ENCODE measurements at regions not wholly inside any gene's neighbourhood (a gene's known extent, or its start where the extent isn't known, plus 50 kb on each side); places are given as distances from the start of the nearest gene placed in this dataset.

GRCh38 chr19:27775395-27775794 is 1437.6 kb downstream of the UQCRFS1 start:
- DNase-seq (ENCODE audit: low read depth), result no peak

DNA sequence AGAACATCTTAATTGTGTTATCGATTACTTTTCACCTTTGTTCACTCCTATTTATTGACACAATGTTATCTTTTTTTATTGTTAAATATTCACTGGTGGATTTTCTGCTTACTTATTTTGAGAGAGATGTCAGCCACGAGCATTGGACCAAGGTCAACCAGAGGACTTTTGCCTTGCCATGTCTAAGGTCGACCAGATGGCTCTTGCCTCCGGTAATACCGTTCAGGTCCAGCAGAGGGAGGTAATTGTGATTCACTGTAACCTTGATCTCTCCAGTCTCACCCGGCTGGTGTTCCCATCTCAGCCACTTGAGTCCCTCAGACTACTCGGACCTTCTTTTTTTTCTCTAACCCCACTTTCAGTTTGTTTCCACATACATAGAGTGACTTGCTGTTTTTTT is 1438.1 kb downstream of the UQCRFS1 start:
- DNase-seq (ENCODE audit: low read depth), result no peak

- no peak for DNase-seq (ENCODE audit: low read depth)
These were observed 1438.6 kb downstream of the UQCRFS1 start for GRCh38 chr19:27774337-27774736.

DNA sequence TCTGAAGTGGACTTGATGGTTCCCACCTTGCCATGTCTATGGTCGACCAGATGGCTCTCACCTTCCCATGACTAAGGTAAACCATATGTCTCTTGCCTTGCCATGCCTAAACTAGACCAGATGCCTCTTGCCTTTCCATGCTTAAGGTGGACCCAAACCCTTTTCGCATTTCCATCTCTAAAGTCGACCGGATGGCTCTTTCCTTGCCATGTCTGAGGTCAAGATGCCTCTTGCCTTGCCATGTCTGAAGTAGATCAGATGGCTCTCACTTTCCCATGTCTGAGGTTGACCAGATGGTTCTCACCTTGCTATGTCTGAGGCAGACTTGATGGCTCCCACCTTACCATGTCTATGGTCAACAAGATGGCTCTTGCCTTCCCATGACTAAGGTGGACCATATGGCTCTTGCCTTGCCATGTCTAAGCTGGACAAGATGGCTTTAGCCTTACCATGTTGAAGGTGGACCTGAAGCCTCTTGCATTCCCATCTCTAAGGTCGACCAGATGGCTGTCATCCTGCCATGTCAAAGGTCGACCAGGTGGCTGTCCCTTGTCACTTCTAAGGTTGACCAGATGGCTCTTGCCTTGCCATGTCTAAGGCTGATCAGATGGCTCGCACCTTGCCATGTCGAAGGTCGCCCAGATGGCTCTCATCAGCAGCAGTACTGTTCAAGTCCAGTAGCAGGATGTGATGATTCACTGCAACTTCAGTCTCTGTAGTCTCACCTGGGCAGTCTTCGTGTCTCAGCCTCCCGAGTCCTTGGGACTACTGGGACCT is 1439.4 kb downstream of the UQCRFS1 start:
- no peak for DNase-seq (ENCODE audit: low read depth)

- DNase-seq (ENCODE audit: low read depth), result no peak
These were observed 1440.9 kb downstream of the UQCRFS1 start for GRCh38 chr19:27772059-27772458.

- no peak for DNase-seq (ENCODE audit: low read depth)
These were observed 1442.9 kb downstream of the UQCRFS1 start for GRCh38 chr19:27770095-27770494.

DNA sequence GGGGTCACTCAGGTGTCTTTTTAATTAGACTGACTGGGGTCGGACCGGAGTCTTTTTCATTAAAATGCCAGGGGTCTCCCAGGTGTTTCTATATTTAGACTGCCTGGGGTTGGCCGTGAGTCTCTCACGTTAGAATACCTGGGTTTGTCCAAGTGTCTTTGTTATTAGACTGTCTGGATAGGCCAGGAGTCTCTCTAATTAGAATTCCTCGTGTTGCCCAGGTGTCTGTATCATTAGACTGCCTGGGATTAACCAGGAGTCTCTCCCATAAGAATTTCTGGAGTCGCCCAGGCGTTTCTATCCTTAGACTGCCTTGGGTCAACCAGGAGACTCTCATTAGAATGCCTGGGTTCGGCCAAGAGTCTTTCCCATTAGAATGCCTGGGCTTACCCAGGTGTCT is 1445.7 kb downstream of the UQCRFS1 start:
- no peak for DNase-seq (ENCODE audit: low read depth)

DNA sequence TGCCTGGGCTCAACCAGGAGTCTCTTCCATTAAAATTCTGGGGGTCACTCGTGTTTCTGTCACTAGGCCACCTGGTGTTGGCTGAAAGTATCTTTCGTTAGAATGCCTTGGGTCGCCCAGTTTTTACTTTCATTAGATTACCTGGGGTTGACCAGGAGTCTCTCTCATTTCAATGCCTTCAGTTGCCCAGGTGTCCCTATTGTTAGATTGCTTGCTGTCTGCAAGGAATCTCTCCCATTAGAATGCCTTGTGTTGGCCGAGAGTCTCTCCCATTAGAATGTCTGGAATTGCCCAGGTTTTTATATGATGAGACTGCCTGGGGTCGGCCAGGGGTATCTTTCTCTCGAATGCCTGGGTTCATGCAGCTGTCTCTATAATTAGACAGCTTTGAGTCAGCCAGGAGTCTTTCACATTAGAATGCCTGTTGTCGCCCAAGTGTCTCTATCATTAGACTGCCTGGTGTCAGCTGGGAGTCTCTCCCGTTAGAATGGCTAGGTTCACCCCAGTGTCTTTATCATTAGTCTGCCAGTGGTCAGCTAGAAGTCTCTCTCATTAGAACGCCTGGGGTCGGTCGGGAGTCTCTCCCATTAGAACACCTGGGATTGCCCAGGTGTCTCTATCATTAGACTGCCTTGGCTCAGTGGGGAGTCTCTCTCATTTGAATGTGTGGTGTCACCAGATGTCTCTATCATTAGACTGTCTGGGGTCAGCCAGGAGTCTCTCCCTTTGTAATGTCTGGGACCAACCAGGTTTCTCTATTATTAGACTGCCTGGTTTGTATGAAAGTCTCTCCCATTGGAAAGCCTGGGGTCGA is 1446.8 kb downstream of the UQCRFS1 start:
- no peak for DNase-seq (ENCODE audit: low read depth)

DNA sequence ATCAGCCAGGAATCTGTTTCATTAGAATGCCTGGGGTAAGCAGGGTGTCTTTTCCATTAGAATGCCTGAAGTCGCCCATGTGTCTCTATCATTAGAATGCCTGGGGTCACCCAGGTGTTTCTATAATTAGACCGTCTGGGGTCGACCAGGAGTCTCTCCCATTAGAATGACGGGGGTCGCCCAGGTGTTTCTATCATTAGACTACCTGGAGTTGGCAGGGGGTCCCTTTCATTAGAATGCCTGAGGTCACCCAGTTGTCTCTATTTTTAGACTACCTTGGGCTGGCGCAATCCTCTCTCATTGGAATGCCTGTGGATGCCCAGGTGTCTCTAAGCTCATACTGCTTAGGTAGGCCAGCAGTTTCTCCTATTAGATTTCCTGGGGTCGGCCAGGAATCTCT is 1447.6 kb downstream of the UQCRFS1 start:
- DNase-seq (ENCODE audit: low read depth), result no peak

GRCh38 chr19:27764186-27764804 is 1448.7 kb downstream of the UQCRFS1 start:
- DNase-seq (ENCODE audit: low read depth), result no peak

GRCh38 chr19:27762933-27763332 is 1450.0 kb downstream of the UQCRFS1 start:
- no peak for DNase-seq (ENCODE audit: low read depth)

GRCh38 chr19:27759896-27760295 is 1453.1 kb downstream of the UQCRFS1 start:
- DNase-seq (ENCODE audit: low read depth), result no peak

DNA sequence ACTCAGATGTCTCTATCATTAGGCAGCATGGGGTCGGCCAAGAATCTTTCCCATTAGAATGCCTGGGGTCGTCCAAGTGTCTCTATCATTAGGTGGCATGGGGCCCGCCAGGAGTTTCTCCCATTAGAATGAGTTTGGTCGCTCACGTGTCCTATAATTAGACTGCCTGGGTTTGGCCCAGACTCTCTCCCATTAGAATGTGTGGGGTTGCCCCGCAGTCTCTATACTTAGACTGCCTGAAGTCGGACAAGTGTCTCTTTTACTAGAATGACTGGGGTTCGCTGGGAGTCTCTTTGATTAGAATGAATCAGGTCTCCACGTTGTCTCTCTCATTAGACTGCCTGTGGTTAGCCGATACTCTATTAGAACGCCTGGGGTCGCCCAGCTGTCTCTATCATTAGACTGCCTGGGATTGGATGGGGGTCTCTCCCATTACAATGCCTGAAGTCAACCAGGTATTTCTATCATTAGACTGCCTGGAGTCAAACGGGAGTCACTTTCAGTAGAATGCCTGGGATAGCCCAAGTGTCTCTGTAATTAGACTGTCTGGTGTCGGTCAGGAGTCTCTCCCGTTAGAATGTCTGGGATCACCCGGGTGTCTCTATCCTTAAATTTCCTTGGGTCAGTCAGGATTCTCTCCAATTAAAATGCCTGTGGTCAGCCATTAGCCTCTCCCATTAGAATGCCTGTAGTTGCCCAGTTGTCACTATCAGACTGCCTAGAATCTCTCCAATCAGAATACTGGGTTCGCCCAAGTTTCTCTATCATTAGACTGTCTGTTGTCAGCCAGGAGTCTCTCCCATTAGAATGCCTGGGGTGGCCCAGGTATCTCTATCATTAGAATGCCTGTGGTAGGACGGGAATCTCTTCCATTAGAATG is 1454.1 kb downstream of the UQCRFS1 start:
- DNase-seq (ENCODE audit: low read depth), result no peak

DNA sequence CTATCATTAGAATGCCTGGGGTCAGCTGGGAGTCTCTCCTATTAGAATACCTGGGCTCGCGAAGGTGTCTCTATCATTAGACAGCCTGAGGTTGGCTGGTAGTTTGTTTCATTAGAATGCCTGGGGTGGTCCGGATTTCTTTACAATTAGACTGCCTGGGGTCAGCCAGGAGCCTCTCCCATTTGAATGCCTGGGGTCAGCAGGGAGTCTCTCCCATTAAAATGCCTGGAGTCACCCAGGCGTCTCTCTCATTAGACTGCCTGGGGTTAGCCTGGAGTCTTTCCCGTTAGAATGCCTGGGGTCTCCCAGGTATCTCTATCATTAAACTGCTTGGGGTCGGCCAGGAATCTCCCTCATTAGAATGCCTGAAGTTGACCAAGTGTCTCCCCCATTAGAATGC is 1458.3 kb downstream of the UQCRFS1 start:
- DNase-seq (ENCODE audit: low read depth), result no peak

GRCh38 chr19:27753622-27754021 is 1459.3 kb downstream of the UQCRFS1 start:
- no peak for DNase-seq (ENCODE audit: low read depth)

DNA sequence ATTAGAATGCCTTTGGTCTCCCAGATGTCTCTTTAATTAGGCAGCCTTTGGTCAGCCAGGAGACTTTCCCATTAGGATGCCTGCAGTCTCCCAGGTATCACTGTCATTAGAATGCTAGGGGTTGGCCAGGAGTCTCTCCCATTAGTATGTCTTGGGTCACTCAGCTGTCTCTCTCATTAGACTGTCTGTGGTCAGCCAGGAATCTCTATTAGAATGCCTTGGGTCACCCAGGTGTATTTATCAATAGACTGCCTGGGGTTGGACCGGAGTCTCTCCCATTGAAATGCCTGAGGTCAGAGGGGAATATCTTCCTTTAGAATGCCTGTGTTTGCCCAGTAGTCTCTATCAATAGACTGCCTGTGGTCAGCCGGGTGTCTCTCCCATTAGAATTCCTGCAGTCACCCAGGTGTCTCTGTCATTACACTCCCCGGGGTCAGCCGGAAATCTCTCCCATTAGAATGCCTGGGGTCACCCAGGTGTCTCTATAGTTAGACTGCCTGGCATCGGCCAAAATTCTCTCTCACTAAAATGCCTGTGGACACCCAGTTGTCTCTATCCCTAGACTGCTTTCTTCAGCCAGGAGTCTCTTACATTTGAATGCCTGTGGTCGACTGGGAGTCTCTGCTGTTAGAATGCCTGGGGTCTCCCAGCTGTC is 1460.3 kb downstream of the UQCRFS1 start:
- no peak for DNase-seq (ENCODE audit: low read depth)

GRCh38 chr19:27751044-27751391 is 1461.9 kb downstream of the UQCRFS1 start:
- DNase-seq (ENCODE audit: low read depth), result no peak

- DNase-seq (ENCODE audit: low read depth), result no peak
These were observed 1462.4 kb downstream of the UQCRFS1 start for GRCh38 chr19:27750391-27751043.

GRCh38 chr19:27748551-27749152 is 1464.3 kb downstream of the UQCRFS1 start:
- no peak for DNase-seq (ENCODE audit: low read depth)

- no peak for DNase-seq (ENCODE audit: low read depth)
These were observed 1466.1 kb downstream of the UQCRFS1 start for GRCh38 chr19:27746691-27747380.
